Tibial artery (tissue), 4 donors: ENCODE measurements at regions not wholly inside any gene's neighbourhood (a gene's known extent, or its start where the extent isn't known, plus 50 kb on each side); places are given as distances from the start of the nearest gene placed in this dataset.

Experiments used
- DNase-seq, 2 donors: peaks; one replicate each; pipeline ENCODE4 v3.0.0-alpha.2; 2019
- H3K27ac ChIP-seq, 2 donors: fragments of 200-600 bp; sonication (generic) in 1 of 2; 1 replicate in 1 of 2; 2 replicates in 1 of 2; pipeline ENCODE4 v1.5.1; 2018 to 2019; ENCODE audit warnings: mild to moderate bottlenecking in 1 of 2
- H3K27me3 ChIP-seq, 2 donors: fragments of 200-600 bp; sonication (generic) in 1 of 2; one replicate each; pipeline versions ENCODE4 v1.5.1 to v1.6.0; 2016 to 2019
- H3K36me3 ChIP-seq, 3 donors: fragments of 200-600 bp; sonication (generic) in 2 of 3; one replicate each; pipeline ENCODE4 v1.5.1; 2016 to 2019; ENCODE audit warnings: mild to moderate bottlenecking in 2 of 3
- H3K4me1 ChIP-seq, 4 donors: fragments of 200-600 bp; sonication (generic) in 2 of 4; 1 replicate in 3 of 4; 2 replicates in 1 of 4; pipeline ENCODE4 v1.5.1; 2016 to 2019
- H3K4me3 ChIP-seq, 2 donors: fragments of 200-600 bp; sonication (generic) in 1 of 2; 1 replicate in 1 of 2; 2 replicates in 1 of 2; pipeline ENCODE4 v1.5.1; 2018 to 2019; ENCODE audit warnings: mild to moderate bottlenecking in 2 of 2
- H3K9me3 ChIP-seq, 3 donors: fragments of 200-600 bp; sonication (generic) in 1 of 3; one replicate each; pipeline ENCODE4 v1.5.1; 2016 to 2019
- CTCF ChIP-seq, 2 experiments: fragments of 200-600 bp in 1 of 2; fragments of 450-650 bp in 1 of 2; IDR thresholded peaks; one replicate each; pipeline ENCODE4 v1.5.1; 2017 to 2019; ENCODE audit warnings: antibody characterized with exemption in 2 of 2, mild to moderate bottlenecking in 1 of 2, moderate library complexity in 1 of 2
- intact Hi-C: fragments of 100-400 bp; cut with DNase I; formaldehyde crosslinking; loops from one replicate; pipeline ENCODE4 v1.15.0; 2023; ENCODE audit warnings: low total_unique reads

DNA sequence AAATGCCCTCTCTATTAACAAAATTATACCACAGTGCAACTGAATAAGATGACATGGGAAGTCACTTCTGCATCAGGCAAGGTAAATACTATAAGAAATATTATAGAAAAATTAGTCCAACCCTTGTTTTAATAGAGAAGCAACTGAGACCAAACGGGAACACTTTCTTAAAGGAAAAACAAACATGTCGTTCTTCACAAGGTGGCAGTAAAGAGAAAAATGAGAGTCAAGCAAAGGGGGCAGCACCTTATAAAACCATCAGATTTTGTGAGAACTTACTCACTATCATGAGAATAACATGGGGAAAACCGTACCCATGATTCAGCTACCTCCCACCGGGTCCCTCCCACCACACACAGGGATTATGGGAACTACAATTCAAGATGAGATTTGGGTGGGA, 481.7 kb upstream of the CRIM1 start:
- no peaks in the 10 kb centered on the region for H3K9me3 ChIP-seq
- intact Hi-C loops, result no loop called here
- DNase-seq, result no peak
- TF ChIP-seq CTCF (IDR thresholded peaks at IDR 0.05), result no peak
- no peak overlapping the region for H3K27ac ChIP-seq
- no peaks in the 10 kb centered on the region for H3K27me3 ChIP-seq
- H3K4me3 ChIP-seq, result no peak overlapping the region
- no peaks in the 10 kb centered on the region for H3K36me3 ChIP-seq
- H3K4me1 ChIP-seq, result no peaks in the 10 kb centered on the region

- intact Hi-C loops, result no loop called here
Measured at GRCh38 chr2:35871672-35872071, 483.9 kb upstream of the CRIM1 start.

DNA sequence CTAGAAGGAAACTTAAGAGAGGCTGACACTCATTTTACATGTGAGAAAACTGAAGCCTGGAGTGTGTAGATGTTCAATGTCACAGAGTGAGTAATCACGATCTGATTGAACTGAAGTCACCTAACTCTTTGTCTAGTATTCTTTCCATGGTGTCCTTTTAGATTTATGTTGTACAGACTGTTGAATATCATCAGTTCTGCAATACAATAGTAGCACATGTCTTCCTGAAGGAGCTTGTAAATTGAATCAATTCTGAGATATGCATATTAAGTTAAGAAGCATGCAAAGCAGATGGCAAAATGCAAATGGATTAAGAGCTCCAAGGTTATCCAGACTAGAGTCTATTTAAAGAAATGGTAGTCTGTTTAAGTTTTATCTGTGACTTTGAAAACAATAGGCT, 484.9 kb upstream of the CRIM1 start:
- DNase-seq, result no peak
- H3K27ac ChIP-seq, result no peak overlapping the region
- no peaks in the 10 kb centered on the region for H3K9me3 ChIP-seq
- H3K4me3 ChIP-seq, result no peak overlapping the region
- no peaks in the 10 kb centered on the region for H3K4me1 ChIP-seq
- H3K27me3 ChIP-seq, result no peaks in the 10 kb centered on the region
- TF ChIP-seq CTCF (IDR thresholded peaks at IDR 0.05), result no peak
- intact Hi-C loops, result no loop called here
- H3K36me3 ChIP-seq, result no peaks in the 10 kb centered on the region

More at GRCh38 chr2:35871672-35872071, 483.9 kb upstream of the CRIM1 start:
- H3K36me3 ChIP-seq, result no peaks in the 10 kb centered on the region
- H3K9me3 ChIP-seq, result no peaks in the 10 kb centered on the region
- no peak for TF ChIP-seq CTCF (IDR thresholded peaks at IDR 0.05)
- no peaks in the 10 kb centered on the region for H3K27me3 ChIP-seq
- H3K4me1 ChIP-seq, result no peaks in the 10 kb centered on the region
- DNase-seq, result no peak
- H3K4me3 ChIP-seq, result no peak overlapping the region
- no peak overlapping the region for H3K27ac ChIP-seq

- Histone ChIP-seq H3K27ac (no peak overlapping the region), H3K27me3 (no peaks in the 10 kb centered on the region), H3K4me1 (no peaks in the 10 kb centered on the region), H3K9me3 (no peaks in the 10 kb centered on the region), H3K36me3 (no peaks in the 10 kb centered on the region), H3K4me3 (no peak overlapping the region)
- DNase-seq, result no peak
- intact Hi-C loops, result no loop called here
- TF ChIP-seq CTCF (IDR thresholded peaks at IDR 0.05), result no peak
Measured at GRCh38 chr2:35864141-35864540, 491.4 kb upstream of the CRIM1 start.

DNA sequence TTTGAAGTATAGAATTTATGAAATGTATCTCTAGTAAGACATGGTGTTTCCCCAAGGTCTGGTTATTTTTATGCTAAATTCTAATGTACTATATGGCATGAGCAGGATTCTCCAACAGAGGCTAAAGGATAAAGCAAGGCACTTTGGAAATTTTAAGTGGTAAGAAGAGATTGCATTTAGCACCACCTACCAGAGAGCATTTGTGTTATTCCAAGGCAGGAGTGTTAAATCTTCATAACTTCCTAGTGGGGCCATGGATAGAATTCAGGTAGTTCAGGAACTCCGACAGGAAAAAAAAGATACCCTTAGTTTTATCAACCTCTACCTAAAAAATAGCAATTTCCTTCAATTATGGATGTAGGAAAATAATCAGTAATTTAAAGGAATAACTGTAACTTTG, 497.4 kb upstream of the CRIM1 start:
- Histone ChIP-seq H3K27ac (no peak overlapping the region), H3K4me3 (no peak overlapping the region), H3K36me3 (no peaks in the 10 kb centered on the region), H3K4me1 (no peaks in the 10 kb centered on the region), H3K27me3 (no peaks in the 10 kb centered on the region), H3K9me3 (no peaks in the 10 kb centered on the region)
- intact Hi-C loops, result no loop called here
- no peak for DNase-seq
- TF ChIP-seq CTCF (IDR thresholded peaks at IDR 0.05), result no peak

- H3K4me1 ChIP-seq, result no peaks in the 10 kb centered on the region
- no peaks in the 10 kb centered on the region for H3K36me3 ChIP-seq
- no peak for DNase-seq
- H3K27me3 ChIP-seq, result no peaks in the 10 kb centered on the region
- TF ChIP-seq CTCF (IDR thresholded peaks at IDR 0.05), result no peak
- intact Hi-C loops, result no loop called here
- no peak overlapping the region for H3K27ac ChIP-seq
- no peaks in the 10 kb centered on the region for H3K9me3 ChIP-seq
- no peak overlapping the region for H3K4me3 ChIP-seq
Measured at GRCh38 chr2:35857498-35857897, 498.1 kb upstream of the CRIM1 start.
